SH-SY5Y (cell line): ENCODE measurements at regions not wholly inside any gene's neighbourhood (a gene's known extent, or its start where the extent isn't known, plus 50 kb on each side); places are given as distances from the start of the nearest gene placed in this dataset.
A peak's percentile ranks its signal among the peaks of the same experiment; 100 is the strongest.

Experiments
- GATA2 ChIP-seq: IDR thresholded peaks from 2 replicates; pipeline ENCODE4 v1.6.1; 2011; ENCODE audit warnings: mild to moderate bottlenecking, low read depth, low read length
- GATA3 ChIP-seq: IDR thresholded peaks from 2 replicates; pipeline ENCODE4 v1.6.1; 2011; ENCODE audit warnings: low read depth, mild to moderate bottlenecking, low read length, moderate library complexity

DNA sequence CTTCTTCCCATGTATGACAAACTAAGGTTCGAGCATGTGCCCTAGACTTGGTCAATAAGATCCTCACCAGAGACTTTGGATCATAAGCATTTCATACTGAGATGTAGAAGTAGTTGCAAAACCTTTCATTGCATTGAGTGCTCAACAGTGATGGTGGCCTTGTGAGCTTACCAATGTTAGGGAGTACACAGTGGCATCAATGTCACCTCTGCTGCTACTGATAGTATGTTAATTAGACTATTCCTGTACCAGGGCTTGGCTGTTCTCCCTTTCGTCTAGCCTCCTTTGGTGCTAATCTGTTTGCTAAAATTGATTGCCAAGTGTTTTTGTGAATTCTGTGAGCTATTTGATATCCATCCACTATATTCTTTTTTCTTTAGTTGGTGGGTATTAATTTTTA lies 264.5 kb upstream of the SEMA3C start:
- TF ChIP-seq GATA3 = no peak
- no peak for TF ChIP-seq GATA2

- TF ChIP-seq GATA2 = no peak
- no peak for TF ChIP-seq GATA3
These were observed 262.2 kb upstream of the SEMA3C start for GRCh38 chr7:81181066-81181465.

- no peak for TF ChIP-seq GATA3
- no peak for TF ChIP-seq GATA2
These were observed 261.7 kb upstream of the SEMA3C start for GRCh38 chr7:81180573-81180972.

- TF ChIP-seq GATA3 (no peak), GATA2 (no peak)
These were observed 256.6 kb upstream of the SEMA3C start for GRCh38 chr7:81175275-81175940.

- TF ChIP-seq GATA2 = no peak
- TF ChIP-seq GATA3 = no peak
These were observed 255.0 kb upstream of the SEMA3C start for GRCh38 chr7:81173766-81174281.

- TF ChIP-seq GATA3 = no peak
- no peak for TF ChIP-seq GATA2
These were observed 251.4 kb upstream of the SEMA3C start for GRCh38 chr7:81170291-81170690.

DNA sequence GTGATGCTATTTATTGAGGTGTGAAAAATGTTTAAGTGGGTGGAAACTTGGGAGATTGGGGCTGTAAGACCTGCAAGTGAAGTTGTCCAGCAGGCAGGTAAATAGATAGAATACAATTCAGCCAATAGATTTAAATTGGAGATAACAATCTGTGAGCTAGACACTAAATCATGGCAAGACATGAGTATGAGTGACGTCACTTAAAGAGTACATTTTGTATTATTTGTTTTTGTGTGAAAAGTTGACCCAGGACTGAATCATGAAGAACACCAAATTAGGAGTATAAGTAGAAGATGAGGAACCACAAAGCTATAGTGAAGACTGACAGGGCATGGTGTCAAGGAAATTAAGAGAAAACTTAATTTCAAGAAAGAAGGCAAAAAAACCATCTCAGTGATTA lies 249.1 kb upstream of the SEMA3C start:
- no peak for TF ChIP-seq GATA3
- no peak for TF ChIP-seq GATA2

DNA sequence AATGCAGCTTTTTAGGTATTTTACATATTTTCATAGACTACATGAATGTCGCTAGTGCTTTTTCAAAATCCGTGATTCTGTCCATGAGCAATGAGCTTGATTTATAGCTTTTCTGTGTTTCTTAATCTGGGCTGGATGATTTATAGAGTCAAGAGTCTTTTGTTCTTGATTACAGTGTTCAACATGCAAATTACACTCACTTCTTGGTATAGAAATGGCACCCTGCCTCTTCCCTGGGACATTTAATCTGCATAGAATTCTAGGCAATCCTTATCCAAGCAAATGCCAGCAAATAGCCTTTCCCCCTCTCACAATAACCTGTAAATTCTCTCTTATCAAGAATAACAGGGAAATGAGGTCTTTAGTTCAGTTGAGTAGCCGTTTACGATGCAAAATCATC lies 246.2 kb upstream of the SEMA3C start:
- no peak for TF ChIP-seq GATA3
- no peak for TF ChIP-seq GATA2

DNA sequence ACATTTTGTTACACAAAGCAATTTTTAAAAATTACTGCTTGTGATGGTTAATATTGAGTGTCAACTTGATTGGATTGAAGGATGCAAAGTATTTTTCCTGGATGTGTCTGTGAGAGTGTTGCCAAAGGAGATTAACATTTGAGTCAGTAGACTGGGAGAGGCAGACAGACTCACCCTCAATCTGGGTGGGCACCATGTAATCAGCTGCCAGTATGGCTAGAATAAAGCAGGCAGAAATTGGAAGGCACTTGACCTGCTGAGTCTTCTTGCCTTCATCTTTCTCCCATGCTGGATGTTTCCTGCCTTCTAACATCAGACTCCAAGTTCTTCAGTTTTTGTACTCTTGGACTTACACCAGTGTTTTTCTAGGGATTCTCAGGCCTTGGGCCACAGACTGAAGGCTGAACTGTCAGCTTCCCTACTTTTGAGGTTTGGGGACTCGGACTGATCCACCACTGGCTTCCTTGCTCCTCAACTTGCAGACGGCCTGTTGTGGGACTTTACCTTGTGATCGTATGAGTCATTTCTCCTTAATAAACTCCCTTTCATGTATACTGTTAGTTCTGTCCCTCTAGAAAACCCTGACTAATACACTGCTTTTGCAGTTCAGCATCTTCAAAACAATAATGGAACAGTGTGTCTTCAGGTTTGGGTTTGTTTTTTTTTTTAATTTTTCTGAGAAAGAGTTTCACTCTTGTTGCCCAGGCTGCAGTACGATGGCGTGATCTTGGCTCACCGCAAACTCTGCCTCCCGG lies 244.1 kb upstream of the SEMA3C start:
- TF ChIP-seq GATA2 (no peak), GATA3 (no peak)

- no peak for TF ChIP-seq GATA2
- no peak for TF ChIP-seq GATA3
These were observed 243.4 kb upstream of the SEMA3C start for GRCh38 chr7:81162234-81162633.

- no peak for TF ChIP-seq GATA2
- no peak for TF ChIP-seq GATA3
These were observed 242.7 kb upstream of the SEMA3C start for GRCh38 chr7:81161451-81162075.

- TF ChIP-seq GATA2 (peak; percentile 72), GATA3 (peak; percentile 66; the same call in 1 of the 2 replicates)
These were observed 240.6 kb upstream of the SEMA3C start for GRCh38 chr7:81159402-81159801.

GRCh38 chr7:81158189-81158588 lies 239.3 kb upstream of the SEMA3C start:
- TF ChIP-seq GATA3 = no peak
- no peak for TF ChIP-seq GATA2

DNA sequence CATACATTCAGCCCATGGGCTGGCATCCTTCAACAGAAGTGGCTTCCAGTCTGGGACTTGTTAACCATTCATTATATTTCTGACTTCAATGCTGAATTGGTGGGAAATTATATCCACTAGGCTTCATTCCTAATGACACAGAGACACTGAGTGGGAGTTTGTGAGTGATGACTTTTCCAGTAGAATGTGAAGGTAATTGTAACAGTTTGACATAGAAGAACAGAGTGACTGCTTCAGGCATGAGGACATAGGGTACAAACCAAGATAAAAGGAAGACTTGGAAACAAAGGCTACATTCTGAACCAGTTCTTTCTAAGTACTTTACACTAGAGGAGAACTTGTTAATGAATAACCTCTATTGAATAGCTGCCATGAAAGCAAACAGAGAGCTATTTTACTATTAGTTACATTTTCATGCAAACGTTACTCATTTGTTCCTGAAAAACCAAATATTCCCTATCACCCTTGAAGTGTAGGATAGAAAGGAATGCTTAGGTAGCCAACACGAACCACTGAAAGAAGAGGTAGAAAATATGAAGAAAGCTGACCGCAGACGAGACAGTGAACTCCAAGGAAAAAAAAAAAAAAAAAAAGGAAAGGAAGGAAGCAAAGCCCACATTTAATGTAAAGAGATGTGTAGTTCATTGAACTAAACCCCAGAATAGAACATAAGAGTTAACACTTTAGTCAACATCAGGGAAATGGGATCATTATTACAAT lies 237.0 kb upstream of the SEMA3C start:
- no peak for TF ChIP-seq GATA2

- TF ChIP-seq GATA2 = no peak
- TF ChIP-seq GATA3 = no peak
These were observed 235.7 kb upstream of the SEMA3C start for GRCh38 chr7:81154565-81154964.
